Nephron (organoid): ENCODE measurements at regions not wholly inside any gene's neighbourhood (a gene's known extent, or its start where the extent isn't known, plus 50 kb on each side); places are given as distances from the start of the nearest gene placed in this dataset.

Experiments
- H3K27ac Mint-ChIP-seq, 3 experiments: 2 replicates each; pipeline ENCODE4 v1.8.0; 2020; ENCODE audit warnings: mixed read lengths in 3 of 3, mild to moderate bottlenecking in 2 of 3, moderate library complexity in 1 of 3
- H3K27me3 Mint-ChIP-seq: 2 replicates; pipeline ENCODE4 v1.8.0; 2021; ENCODE audit warnings: low read depth, mild to moderate bottlenecking, moderate library complexity, mixed read lengths
- H3K36me3 Mint-ChIP-seq: 2 replicates; pipeline ENCODE4 v1.8.0; 2020; ENCODE audit warnings: low read depth, mixed read lengths
- H3K4me1 Mint-ChIP-seq: 2 replicates; pipeline ENCODE4 v1.8.0; 2020; ENCODE audit warnings: mixed read lengths
- H3K4me3 Mint-ChIP-seq, 3 experiments: 2 replicates each; pipeline ENCODE4 v1.8.0; 2020; ENCODE audit warnings: mild to moderate bottlenecking in 3 of 3, mixed read lengths in 3 of 3, moderate library complexity in 2 of 3
- H3K9me3 Mint-ChIP-seq: 2 replicates; pipeline ENCODE4 v1.8.0; 2020; ENCODE audit warnings: mixed read lengths
- TF ChIP-seq, protein P1 (sequence below), 3 experiments: fragments of 200-600 bp; sonication (generic); IDR thresholded peaks; one replicate each; pipeline ENCODE4 v1.5.0; 2021; ENCODE audit warnings: antibody characterized with exemption in 3 of 3; ENCODE audit not compliant: unreplicated experiment in 3 of 3

DNA sequence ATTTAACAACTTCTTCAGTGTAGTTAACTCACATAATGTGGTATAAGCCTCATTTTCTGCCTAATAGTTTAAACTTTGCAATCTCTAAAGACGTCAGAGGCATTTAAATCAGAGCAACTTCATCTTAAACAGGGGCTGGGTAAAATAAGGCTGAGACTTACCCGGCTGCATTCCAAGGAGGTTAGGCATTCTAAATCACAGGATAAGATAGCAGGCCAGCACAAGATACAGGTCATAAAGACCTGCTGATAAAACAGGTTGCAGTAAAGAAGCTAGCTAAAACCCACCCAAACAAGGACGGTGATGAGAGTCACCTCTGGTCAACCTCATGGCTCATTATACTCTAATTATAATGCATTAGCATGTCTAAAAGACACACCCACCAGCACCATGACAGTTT lies 115.6 kb upstream of the PKP2 start:
- Mint-ChIP-seq H3K9me3 (peaks cover 17% of the 10 kb centered on the region), H3K27ac (no peak overlapping the region), H3K27me3 (no peaks in the 10 kb centered on the region), H3K36me3 (peaks cover 5% of the 10 kb centered on the region), H3K4me3 (no peak overlapping the region), H3K4me1 (no peaks in the 10 kb centered on the region)
- TF ChIP-seq, protein P1, sequence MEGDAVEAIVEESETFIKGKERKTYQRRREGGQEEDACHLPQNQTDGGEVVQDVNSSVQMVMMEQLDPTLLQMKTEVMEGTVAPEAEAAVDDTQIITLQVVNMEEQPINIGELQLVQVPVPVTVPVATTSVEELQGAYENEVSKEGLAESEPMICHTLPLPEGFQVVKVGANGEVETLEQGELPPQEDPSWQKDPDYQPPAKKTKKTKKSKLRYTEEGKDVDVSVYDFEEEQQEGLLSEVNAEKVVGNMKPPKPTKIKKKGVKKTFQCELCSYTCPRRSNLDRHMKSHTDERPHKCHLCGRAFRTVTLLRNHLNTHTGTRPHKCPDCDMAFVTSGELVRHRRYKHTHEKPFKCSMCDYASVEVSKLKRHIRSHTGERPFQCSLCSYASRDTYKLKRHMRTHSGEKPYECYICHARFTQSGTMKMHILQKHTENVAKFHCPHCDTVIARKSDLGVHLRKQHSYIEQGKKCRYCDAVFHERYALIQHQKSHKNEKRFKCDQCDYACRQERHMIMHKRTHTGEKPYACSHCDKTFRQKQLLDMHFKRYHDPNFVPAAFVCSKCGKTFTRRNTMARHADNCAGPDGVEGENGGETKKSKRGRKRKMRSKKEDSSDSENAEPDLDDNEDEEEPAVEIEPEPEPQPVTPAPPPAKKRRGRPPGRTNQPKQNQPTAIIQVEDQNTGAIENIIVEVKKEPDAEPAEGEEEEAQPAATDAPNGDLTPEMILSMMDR (IDR thresholded peaks at IDR 0.05; ENCODE audit: unreplicated experiment in 3 of 3): no peak

DNA sequence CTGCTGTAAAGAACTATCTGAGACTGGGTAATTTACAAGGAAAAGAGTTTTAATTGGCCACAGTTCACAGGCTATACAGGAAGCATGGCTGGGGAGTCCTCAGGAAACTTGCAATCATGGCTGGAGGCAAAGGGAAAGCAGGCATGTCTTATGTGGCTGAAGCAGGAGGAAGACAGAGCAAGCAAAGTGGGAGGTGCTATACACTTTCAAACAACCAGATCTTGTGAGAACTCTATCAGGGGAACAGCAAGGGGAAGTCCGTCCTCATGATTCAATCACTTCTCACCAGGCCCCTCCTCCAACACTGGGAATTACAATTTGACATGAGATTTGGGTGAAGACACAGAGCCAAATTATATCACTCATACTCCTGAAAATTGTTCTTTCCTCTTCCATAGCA lies 109.5 kb upstream of the PKP2 start:
- TF ChIP-seq, protein P1 (IDR thresholded peaks at IDR 0.05; ENCODE audit: unreplicated experiment in 3 of 3): no peak
- Mint-ChIP-seq H3K27me3 (no peaks in the 10 kb centered on the region), H3K4me1 (no peaks in the 10 kb centered on the region), H3K36me3 (no peaks in the 10 kb centered on the region), H3K4me3 (no peak overlapping the region), H3K9me3 (no peaks in the 10 kb centered on the region), H3K27ac (no peak overlapping the region)

DNA sequence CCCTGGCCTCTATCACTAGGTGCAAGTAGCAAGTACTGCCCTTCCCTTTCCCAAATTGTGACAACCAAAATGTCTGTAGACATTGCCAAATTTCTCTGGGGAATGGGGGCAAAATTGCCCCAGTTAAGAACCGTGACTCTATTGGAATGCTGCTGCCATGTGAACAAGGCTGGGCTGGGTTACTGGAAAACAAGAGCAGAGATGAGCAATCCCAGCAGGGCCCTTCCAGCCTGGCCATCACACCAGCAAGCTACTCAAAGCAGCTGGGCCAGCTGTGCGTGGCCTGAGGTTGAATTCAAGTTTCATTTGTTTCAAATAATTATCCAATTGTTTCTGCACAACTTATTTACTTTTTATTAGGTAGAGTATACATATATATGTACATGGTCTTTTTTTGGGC lies 103.4 kb upstream of the PKP2 start:
- Mint-ChIP-seq H3K27me3 (no peaks in the 10 kb centered on the region), H3K4me1 (peaks cover 6% of the 10 kb centered on the region), H3K27ac (no peak overlapping the region), H3K9me3 (no peaks in the 10 kb centered on the region), H3K36me3 (no peaks in the 10 kb centered on the region), H3K4me3 (no peak overlapping the region)
- TF ChIP-seq, protein P1 (IDR thresholded peaks at IDR 0.05; ENCODE audit: unreplicated experiment in 3 of 3): no peak

DNA sequence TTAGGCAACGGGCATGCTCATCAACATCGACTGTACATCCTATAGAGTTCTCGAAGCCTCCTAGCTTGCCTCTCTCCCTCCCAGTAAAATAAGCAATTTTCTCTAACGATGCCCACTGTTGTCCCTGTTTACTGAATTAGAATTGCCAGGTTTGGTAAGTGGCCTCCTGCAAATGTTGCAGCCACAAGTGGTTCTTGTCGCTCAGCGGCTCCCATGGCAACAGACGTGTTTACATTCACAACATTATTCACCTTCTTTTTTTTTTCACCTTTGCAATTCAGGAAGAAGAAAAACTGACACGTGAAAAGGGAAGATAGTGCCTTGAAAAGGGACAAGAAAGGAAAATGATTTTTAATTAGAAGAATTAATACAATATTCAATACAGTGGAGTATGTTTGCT lies 100.9 kb upstream of the PKP2 start:
- Mint-ChIP-seq H3K4me1 (peaks cover 27% of the 10 kb centered on the region), H3K27ac (no peak overlapping the region), H3K9me3 (no peaks in the 10 kb centered on the region), H3K4me3 (no peak overlapping the region), H3K27me3 (no peaks in the 10 kb centered on the region), H3K36me3 (no peaks in the 10 kb centered on the region)
- TF ChIP-seq, protein P1 (IDR thresholded peaks at IDR 0.05; ENCODE audit: unreplicated experiment in 3 of 3): no peak

DNA sequence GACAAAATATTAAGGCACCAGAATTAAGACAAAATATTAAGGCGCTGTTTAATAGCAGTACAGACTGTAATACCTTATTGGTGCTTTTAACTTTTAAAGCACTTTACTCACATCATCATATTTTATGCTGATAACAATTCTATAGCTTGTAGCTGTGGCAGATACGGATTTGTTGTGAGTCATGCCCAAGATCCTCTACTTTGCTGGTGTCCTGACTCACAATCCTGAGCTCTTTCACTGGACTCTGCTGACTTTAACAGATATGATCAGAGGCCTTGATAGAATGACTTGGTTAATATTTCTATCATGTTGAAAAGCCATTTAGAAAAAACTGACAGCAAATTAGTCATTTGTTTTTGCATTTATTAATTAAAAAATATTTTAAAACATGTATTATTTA lies 99.0 kb upstream of the PKP2 start:
- TF ChIP-seq, protein P1 (IDR thresholded peaks at IDR 0.05; ENCODE audit: unreplicated experiment in 3 of 3): no peak
- H3K4me1 Mint-ChIP-seq: peaks cover 27% of the 10 kb centered on the region
- no peak overlapping the region for H3K4me3 Mint-ChIP-seq
- H3K36me3 Mint-ChIP-seq: no peaks in the 10 kb centered on the region
- peak overlapping the region in 2 of 3 experiments; percentile 75 to 92 for H3K27ac Mint-ChIP-seq
- no peaks in the 10 kb centered on the region for H3K27me3 Mint-ChIP-seq
- H3K9me3 Mint-ChIP-seq: no peaks in the 10 kb centered on the region

DNA sequence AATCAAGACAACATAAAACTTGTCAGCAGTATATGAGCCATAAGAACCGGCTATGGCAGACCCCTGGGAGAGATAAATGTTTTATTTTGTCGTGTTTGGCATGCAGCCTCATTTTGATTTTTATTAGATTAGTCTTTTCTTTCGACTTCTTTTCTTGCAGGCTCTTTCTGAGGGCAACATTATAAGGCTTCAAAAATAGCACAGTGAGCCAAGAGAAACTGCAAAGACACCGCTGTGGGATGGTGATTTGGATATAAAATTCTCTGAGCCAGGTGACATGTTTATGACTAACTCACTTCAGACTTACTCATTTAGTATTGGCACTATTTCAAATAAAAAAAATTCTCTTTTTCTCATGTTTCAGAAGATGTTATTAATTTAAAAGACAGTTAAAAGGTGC lies 96.8 kb upstream of the PKP2 start:
- Mint-ChIP-seq H3K4me3 (no peak overlapping the region), H3K27me3 (no peaks in the 10 kb centered on the region), H3K9me3 (no peaks in the 10 kb centered on the region), H3K4me1 (peaks cover 49% of the 10 kb centered on the region), H3K27ac (peak overlapping the region; percentile 72 to 92 (median 91)), H3K36me3 (no peaks in the 10 kb centered on the region)
- TF ChIP-seq, protein P1 (IDR thresholded peaks at IDR 0.05; ENCODE audit: unreplicated experiment in 3 of 3): no peak
